ENCODE measurements at regions not wholly inside any gene's neighbourhood (a gene's known extent, or its start where the extent isn't known, plus 50 kb on each side); places are given as distances from the start of the nearest gene placed in this dataset.

DNA sequence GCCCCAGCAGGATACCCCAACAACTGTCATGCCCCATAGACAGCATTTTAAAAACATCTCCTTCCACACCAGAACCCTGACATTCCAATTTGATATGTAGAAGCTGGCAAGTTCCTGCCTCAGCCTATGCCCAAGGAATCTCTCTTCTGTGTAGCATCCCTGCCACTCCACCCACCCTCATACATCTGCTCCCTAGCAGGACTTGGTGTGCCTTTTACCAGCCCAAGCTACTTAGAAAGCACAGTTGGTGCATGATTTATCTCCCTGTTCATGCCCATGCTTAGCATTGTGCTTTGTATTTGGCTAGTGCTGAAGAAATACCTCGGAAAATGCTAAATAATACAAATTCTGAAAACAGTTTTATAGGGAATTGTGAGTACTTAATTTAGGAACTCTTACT is 236.9 kb upstream of the HES1 start:
- TF ChIP-seq, protein P1, sequence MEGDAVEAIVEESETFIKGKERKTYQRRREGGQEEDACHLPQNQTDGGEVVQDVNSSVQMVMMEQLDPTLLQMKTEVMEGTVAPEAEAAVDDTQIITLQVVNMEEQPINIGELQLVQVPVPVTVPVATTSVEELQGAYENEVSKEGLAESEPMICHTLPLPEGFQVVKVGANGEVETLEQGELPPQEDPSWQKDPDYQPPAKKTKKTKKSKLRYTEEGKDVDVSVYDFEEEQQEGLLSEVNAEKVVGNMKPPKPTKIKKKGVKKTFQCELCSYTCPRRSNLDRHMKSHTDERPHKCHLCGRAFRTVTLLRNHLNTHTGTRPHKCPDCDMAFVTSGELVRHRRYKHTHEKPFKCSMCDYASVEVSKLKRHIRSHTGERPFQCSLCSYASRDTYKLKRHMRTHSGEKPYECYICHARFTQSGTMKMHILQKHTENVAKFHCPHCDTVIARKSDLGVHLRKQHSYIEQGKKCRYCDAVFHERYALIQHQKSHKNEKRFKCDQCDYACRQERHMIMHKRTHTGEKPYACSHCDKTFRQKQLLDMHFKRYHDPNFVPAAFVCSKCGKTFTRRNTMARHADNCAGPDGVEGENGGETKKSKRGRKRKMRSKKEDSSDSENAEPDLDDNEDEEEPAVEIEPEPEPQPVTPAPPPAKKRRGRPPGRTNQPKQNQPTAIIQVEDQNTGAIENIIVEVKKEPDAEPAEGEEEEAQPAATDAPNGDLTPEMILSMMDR (IDR thresholded peaks at IDR 0.05): no peak
- TF ChIP-seq POLR2A (IDR thresholded peaks at IDR 0.05): no peak

Measured in lower leg skin (tissue), 3 donors.